OCI-LY1 (cell line): ENCODE measurements at regions not wholly inside any gene's neighbourhood (a gene's known extent, or its start where the extent isn't known, plus 50 kb on each side); places are given as distances from the start of the nearest gene placed in this dataset.

Experiments used
- CTCF ChIP-seq: fragments of 200-600 bp; sonication (generic), shearing (Covaris generic); IDR thresholded peaks from 2 replicates; pipeline ENCODE4 v1.5.1; 2017; ENCODE audit warnings: mild to moderate bottlenecking, antibody characterized with exemption, low read length, moderate library complexity, mixed read lengths
- EZH2 ChIP-seq: fragments of 200-600 bp; sonication (generic), shearing (Covaris generic); IDR thresholded peaks from 2 replicates; pipeline ENCODE4 v1.8.0; 2017; ENCODE audit warnings: borderline replicate concordance, mixed run types, mild to moderate bottlenecking, antibody characterized with exemption, low read length, moderate library complexity, mixed read lengths

- TF ChIP-seq CTCF (no peak), EZH2 (no peak)
Observed at GRCh38 chr19:28526038-28526437, 686.9 kb downstream of the UQCRFS1 start.
